Peyer's patch (tissue), 4 donors: ENCODE measurements at regions not wholly inside any gene's neighbourhood (a gene's known extent, or its start where the extent isn't known, plus 50 kb on each side); places are given as distances from the start of the nearest gene placed in this dataset.

Source experiments
- POLR2A ChIP-seq, 2 donors: fragments of 450-650 bp; IDR thresholded peaks; one replicate each; pipeline ENCODE4 v1.5.1; 2017; ENCODE audit warnings: antibody characterized with exemption in 2 of 2, mild to moderate bottlenecking in 2 of 2, moderate library complexity in 2 of 2
- TF ChIP-seq, protein P1 (sequence below), 6 experiments: fragments of 450-650 bp in 4 of 6; fragments of 200-600 bp in 2 of 6; sonication (generic) in 1 of 6; IDR thresholded peaks; one replicate each; pipeline ENCODE4 v1.5.1; 2017 to 2019; ENCODE audit warnings: antibody characterized with exemption in 6 of 6, mild to moderate bottlenecking in 3 of 6, moderate library complexity in 1 of 6

DNA sequence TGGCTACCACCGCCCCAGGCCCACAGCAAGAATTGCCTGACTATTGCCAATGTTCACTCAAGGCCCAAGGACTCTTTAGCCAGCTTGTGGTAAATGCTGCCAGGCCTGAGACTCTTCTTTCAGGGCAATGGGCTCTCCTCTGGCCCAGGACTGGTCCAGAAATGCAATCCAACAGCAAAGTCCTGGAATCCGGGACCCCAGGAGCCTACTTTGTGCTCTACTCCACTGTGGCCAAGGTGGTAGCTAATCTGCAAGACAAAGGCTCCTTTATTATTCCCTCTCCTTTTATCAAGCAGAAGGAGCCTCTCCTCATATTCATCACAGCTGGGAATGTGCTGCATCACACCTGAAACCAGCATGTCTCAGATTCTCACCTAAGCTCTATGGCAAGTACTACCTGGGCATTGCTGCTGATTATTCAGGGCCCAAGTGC is 107.6 kb upstream of the PRSS58 start:
- TF ChIP-seq, protein P1, sequence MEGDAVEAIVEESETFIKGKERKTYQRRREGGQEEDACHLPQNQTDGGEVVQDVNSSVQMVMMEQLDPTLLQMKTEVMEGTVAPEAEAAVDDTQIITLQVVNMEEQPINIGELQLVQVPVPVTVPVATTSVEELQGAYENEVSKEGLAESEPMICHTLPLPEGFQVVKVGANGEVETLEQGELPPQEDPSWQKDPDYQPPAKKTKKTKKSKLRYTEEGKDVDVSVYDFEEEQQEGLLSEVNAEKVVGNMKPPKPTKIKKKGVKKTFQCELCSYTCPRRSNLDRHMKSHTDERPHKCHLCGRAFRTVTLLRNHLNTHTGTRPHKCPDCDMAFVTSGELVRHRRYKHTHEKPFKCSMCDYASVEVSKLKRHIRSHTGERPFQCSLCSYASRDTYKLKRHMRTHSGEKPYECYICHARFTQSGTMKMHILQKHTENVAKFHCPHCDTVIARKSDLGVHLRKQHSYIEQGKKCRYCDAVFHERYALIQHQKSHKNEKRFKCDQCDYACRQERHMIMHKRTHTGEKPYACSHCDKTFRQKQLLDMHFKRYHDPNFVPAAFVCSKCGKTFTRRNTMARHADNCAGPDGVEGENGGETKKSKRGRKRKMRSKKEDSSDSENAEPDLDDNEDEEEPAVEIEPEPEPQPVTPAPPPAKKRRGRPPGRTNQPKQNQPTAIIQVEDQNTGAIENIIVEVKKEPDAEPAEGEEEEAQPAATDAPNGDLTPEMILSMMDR (IDR thresholded peaks at IDR 0.05) = no peak
- no peak for TF ChIP-seq POLR2A (IDR thresholded peaks at IDR 0.05)
